Naive thymus-derived CD8-positive, alpha-beta T cell (primary cell): ENCODE measurements at regions not wholly inside any gene's neighbourhood (a gene's known extent, or its start where the extent isn't known, plus 50 kb on each side); places are given as distances from the start of the nearest gene placed in this dataset.

Experiments
- ATAC-seq, 2 donors: fragments of 150-1000 bp; cut with Tn5 transposase in 1 of 2; sonication (Bioruptor Pico), chemical (Tn5 transposase) in 1 of 2; 1 replicate in 1 of 2; 2 replicates in 1 of 2; pipeline ENCODE4 v1.10.0; 2021; ENCODE audit warnings: mild to moderate bottlenecking in 2 of 2, moderate library complexity in 2 of 2
- POLR2A ChIA-PET: fragments of 350-600 bp; sonication (Branson Sonifier 250); formaldehyde crosslinking; loops from one replicate; lab custom pipeline; 2021; ENCODE audit warnings: antibody characterized with exemption; lab: Charles Lee
- DNase-seq, 10 donors: peaks; one replicate each; pipeline versions ENCODE4 v3.0.0 to v3.0.0-alpha.2; 2020 to 2022
- H3K27ac Mint-ChIP-seq, 10 donors: one replicate each; pipeline ENCODE4 v1.8.0; 2020 to 2022; ENCODE audit warnings: mild to moderate bottlenecking in 10 of 10, mixed read lengths in 10 of 10, moderate library complexity in 4 of 10, inconsistent platforms in 1 of 10
- H3K27me3 Mint-ChIP-seq, 5 donors: one replicate each; pipeline ENCODE4 v1.8.0; 2021 to 2022; ENCODE audit warnings: mixed read lengths in 5 of 5
- H3K36me3 Mint-ChIP-seq, 3 donors: one replicate each; pipeline ENCODE4 v1.8.0; 2020 to 2022; ENCODE audit warnings: mixed read lengths in 3 of 3, mild to moderate bottlenecking in 2 of 3, inconsistent platforms in 1 of 3
- H3K4me1 Mint-ChIP-seq, 4 donors: one replicate each; pipeline ENCODE4 v1.8.0; 2021 to 2022; ENCODE audit warnings: mixed read lengths in 4 of 4
- H3K4me3 Mint-ChIP-seq, 10 donors: one replicate each; pipeline ENCODE4 v1.8.0; 2020 to 2022; ENCODE audit warnings: mild to moderate bottlenecking in 10 of 10, mixed read lengths in 10 of 10, moderate library complexity in 6 of 10, inconsistent platforms in 1 of 10
- H3K9me3 Mint-ChIP-seq, 9 donors: one replicate each; pipeline ENCODE4 v1.8.0; 2020 to 2022; ENCODE audit warnings: mixed read lengths in 9 of 9, mild to moderate bottlenecking in 3 of 9, inconsistent platforms in 1 of 9, moderate library complexity in 1 of 9

- Mint-ChIP-seq H3K4me3 (no peak overlapping the region), H3K27me3 (no peaks in the 10 kb centered on the region), H3K4me1 (no peaks in the 10 kb centered on the region), H3K9me3 (peaks cover 0 to 8% (median 0%) of the 10 kb centered on the region in 9 donors), H3K36me3 (no peaks in the 10 kb centered on the region), H3K27ac (no peak overlapping the region)
- ATAC-seq (no peak), DNase-seq (no peak)
- POLR2A ChIA-PET: no interaction called here
Observed at GRCh38 chrX:145677109-145677817, 140.4 kb upstream of the SLITRK2 start.

DNA sequence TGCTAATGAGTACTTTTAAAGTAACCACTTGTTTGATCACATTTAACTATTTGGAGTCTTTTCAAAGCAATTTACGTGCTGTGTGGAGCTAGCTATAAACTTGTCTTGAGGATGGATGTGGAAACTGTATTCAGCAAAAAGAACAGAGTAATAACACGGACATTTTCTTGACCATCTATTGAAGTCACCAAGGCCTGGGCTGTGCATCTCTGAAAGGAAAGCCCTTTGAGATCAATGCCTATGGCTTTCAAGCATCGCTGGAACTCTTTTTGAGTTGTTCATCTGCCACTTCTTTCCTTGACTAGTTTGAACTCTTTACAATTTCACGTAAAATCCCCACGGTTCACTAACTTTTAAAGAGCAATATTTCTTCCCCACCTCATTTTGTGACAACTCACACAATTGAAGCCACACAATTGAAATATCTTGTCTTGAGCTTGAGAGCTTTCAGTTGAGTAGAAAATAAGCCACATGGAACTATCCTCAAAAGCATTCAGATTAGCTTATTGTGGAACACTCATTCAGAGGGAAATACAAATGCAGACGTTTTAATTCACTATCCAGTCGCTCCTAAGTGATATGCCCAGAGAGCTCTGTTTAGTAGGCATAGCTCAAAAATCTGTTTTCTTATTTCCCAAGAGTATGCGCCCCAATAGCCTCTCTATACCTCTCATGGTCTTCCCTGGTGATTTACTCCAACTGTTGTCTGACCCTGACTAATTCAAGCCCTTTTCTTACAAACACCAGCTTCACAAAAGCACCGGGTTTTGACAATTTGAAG lies 134.9 kb upstream of the SLITRK2 start:
- H3K36me3 Mint-ChIP-seq: no peaks in the 10 kb centered on the region
- H3K9me3 Mint-ChIP-seq: peaks cover 0 to 19% (median 0%) of the 10 kb centered on the region in 9 donors
- H3K27ac Mint-ChIP-seq: no peak overlapping the region
- no peaks in the 10 kb centered on the region for H3K27me3 Mint-ChIP-seq
- DNase-seq (no peak), ATAC-seq (no peak)
- POLR2A ChIA-PET: no interaction called here
- H3K4me3 Mint-ChIP-seq: no peak overlapping the region
- H3K4me1 Mint-ChIP-seq: no peaks in the 10 kb centered on the region

- H3K27me3 Mint-ChIP-seq: no peaks in the 10 kb centered on the region
- no peaks in the 10 kb centered on the region for H3K36me3 Mint-ChIP-seq
- POLR2A ChIA-PET: no interaction called here
- no peaks in the 10 kb centered on the region for H3K4me1 Mint-ChIP-seq
- DNase-seq (no peak), ATAC-seq (no peak)
- no peak overlapping the region for H3K4me3 Mint-ChIP-seq
- H3K9me3 Mint-ChIP-seq: peaks cover 0 to 24% (median 3%) of the 10 kb centered on the region in 9 donors
- no peak overlapping the region for H3K27ac Mint-ChIP-seq
Observed at GRCh38 chrX:145687146-145687545, 130.5 kb upstream of the SLITRK2 start.

DNA sequence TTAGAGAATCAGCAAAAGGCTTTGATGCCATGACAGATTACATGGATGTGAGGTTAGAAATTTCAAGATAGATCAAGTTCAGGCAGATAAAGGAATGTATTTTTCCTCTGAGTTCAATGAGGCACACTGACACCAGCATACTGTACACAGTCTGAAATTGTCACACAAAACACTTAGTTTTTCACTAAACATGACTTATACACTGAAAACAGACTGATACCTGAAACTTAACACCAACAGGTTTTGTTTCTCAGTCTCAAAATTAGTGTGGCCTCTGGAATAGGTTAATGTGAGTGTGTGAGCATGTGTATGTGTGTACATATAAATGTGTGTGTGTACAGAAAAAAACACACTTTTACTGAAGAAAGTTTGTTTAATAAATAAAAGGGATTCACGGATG lies 129.9 kb upstream of the SLITRK2 start:
- POLR2A ChIA-PET: no interaction called here
- Mint-ChIP-seq H3K27ac (no peak overlapping the region), H3K36me3 (no peaks in the 10 kb centered on the region), H3K4me3 (no peak overlapping the region), H3K9me3 (peaks cover 0 to 26% (median 3%) of the 10 kb centered on the region in 9 donors), H3K27me3 (no peaks in the 10 kb centered on the region), H3K4me1 (no peaks in the 10 kb centered on the region)
- DNase-seq (no peak), ATAC-seq (no peak)

- H3K36me3 Mint-ChIP-seq: no peaks in the 10 kb centered on the region
- no peak overlapping the region for H3K4me3 Mint-ChIP-seq
- POLR2A ChIA-PET: no interaction called here
- H3K27ac Mint-ChIP-seq: no peak overlapping the region
- ATAC-seq (no peak), DNase-seq (no peak)
- no peaks in the 10 kb centered on the region for H3K4me1 Mint-ChIP-seq
- H3K9me3 Mint-ChIP-seq: peaks cover 0 to 32% (median 3%) of the 10 kb centered on the region in 9 donors
- no peaks in the 10 kb centered on the region for H3K27me3 Mint-ChIP-seq
Observed at GRCh38 chrX:145694048-145694447, 123.6 kb upstream of the SLITRK2 start.

DNA sequence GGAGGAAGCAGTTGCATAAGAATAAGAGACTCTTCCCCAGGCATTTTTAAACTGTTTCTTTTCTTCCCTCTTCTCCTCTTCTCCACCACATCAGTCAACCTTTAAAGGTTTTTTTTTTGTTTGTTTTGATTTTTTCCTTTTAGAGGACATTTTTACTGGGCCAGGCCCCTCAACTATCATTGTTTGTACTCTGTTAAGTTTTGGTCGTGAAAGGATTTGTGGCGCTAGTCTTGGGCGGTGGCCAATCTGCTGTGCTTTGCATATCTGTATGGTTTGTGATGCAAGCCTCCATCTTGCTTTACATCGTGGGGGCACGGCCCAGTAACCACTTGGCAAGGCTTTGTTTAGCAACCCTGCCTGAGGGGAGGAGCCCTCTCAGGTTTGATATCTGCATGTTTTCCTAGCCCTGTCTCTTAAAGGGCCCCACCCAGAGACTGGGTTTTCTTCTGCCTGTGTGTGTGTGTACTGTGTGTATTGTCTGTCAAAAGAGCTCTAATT lies 101.9 kb upstream of the SLITRK2 start:
- Mint-ChIP-seq H3K27ac (no peak overlapping the region), H3K9me3 (peaks cover 0 to 6% (median 0%) of the 10 kb centered on the region in 9 donors), H3K36me3 (no peaks in the 10 kb centered on the region), H3K4me1 (no peaks in the 10 kb centered on the region), H3K27me3 (no peaks in the 10 kb centered on the region), H3K4me3 (no peak overlapping the region)
- POLR2A ChIA-PET: no interaction called here
- ATAC-seq (no peak), DNase-seq (no peak)

DNA sequence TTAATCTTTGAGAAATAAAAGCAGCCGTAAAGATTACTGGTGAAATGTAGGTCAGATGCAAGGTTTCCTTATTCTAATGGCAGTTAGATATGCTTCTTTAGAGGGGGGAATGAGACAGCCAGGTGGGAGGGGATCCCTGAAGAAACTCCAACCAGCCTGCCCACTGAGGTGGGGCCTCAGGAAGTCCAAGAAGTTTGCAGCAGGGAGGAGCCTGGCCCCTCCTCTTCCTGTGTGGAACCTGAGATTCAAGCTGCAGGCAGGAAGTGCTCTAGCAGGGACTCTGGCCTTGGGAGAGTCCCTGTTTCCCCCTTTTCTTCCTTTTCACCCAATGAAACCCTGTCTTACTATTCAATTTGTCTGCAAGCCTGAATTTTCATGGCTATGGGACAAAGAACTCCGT lies 101.4 kb upstream of the SLITRK2 start:
- Mint-ChIP-seq H3K36me3 (no peaks in the 10 kb centered on the region), H3K9me3 (peaks cover 0 to 6% (median 0%) of the 10 kb centered on the region in 9 donors), H3K4me3 (no peak overlapping the region), H3K27ac (no peak overlapping the region), H3K27me3 (no peaks in the 10 kb centered on the region), H3K4me1 (no peaks in the 10 kb centered on the region)
- POLR2A ChIA-PET: no interaction called here
- ATAC-seq: no peak
- no peak for DNase-seq

- H3K9me3 Mint-ChIP-seq: peaks cover 0 to 4% (median 0%) of the 10 kb centered on the region in 9 donors
- no peaks in the 10 kb centered on the region for H3K4me1 Mint-ChIP-seq
- H3K4me3 Mint-ChIP-seq: no peak overlapping the region
- no peak for ATAC-seq
- H3K27ac Mint-ChIP-seq: no peak overlapping the region
- no peaks in the 10 kb centered on the region for H3K27me3 Mint-ChIP-seq
- POLR2A ChIA-PET: no interaction called here
- no peak for DNase-seq
- no peaks in the 10 kb centered on the region for H3K36me3 Mint-ChIP-seq
Observed at GRCh38 chrX:145727476-145727875, 90.2 kb upstream of the SLITRK2 start.

- POLR2A ChIA-PET: no interaction called here
- no peak overlapping the region for H3K27ac Mint-ChIP-seq
- no peaks in the 10 kb centered on the region for H3K36me3 Mint-ChIP-seq
- DNase-seq: no peak
- ATAC-seq: no peak
- no peaks in the 10 kb centered on the region for H3K4me1 Mint-ChIP-seq
- peaks cover 0 to 3% (median 0%) of the 10 kb centered on the region in 9 donors for H3K9me3 Mint-ChIP-seq
- H3K4me3 Mint-ChIP-seq: no peak overlapping the region
- no peaks in the 10 kb centered on the region for H3K27me3 Mint-ChIP-seq
Observed at GRCh38 chrX:145729635-145730034, 88.0 kb upstream of the SLITRK2 start.

- no peaks in the 10 kb centered on the region for H3K4me1 Mint-ChIP-seq
- POLR2A ChIA-PET: no interaction called here
- DNase-seq: no peak
- no peak for ATAC-seq
- H3K36me3 Mint-ChIP-seq: no peaks in the 10 kb centered on the region
- no peaks in the 10 kb centered on the region for H3K27me3 Mint-ChIP-seq
- no peak overlapping the region for H3K4me3 Mint-ChIP-seq
- H3K9me3 Mint-ChIP-seq: peaks cover 0 to 6% (median 0%) of the 10 kb centered on the region in 9 donors
- H3K27ac Mint-ChIP-seq: no peak overlapping the region
Observed at GRCh38 chrX:145735036-145735435, 82.6 kb upstream of the SLITRK2 start.

DNA sequence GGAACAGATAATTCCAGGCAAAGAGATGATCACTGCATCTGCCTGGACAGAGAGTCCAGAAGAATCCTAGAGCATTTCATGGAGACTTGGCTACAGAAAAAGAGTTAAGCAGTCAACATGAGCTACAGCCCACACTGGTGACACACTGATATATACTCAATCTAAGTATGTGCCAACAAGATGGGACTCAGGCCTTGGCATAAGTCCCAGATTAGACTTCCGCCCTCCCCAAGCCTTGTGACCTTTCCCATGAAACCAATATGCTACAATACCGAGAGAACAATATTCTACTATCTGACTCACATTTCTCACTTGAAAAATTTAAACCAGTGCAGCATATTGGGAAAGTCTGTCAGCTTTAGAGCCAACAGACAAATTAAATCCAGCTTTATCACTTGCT lies 65.7 kb upstream of the SLITRK2 start:
- peaks cover 0 to 10% (median 0%) of the 10 kb centered on the region in 9 donors for H3K9me3 Mint-ChIP-seq
- no peaks in the 10 kb centered on the region for H3K36me3 Mint-ChIP-seq
- no peak overlapping the region for H3K4me3 Mint-ChIP-seq
- ATAC-seq (no peak), DNase-seq (no peak)
- no peaks in the 10 kb centered on the region for H3K4me1 Mint-ChIP-seq
- POLR2A ChIA-PET: no interaction called here
- H3K27ac Mint-ChIP-seq: no peak overlapping the region
- no peaks in the 10 kb centered on the region for H3K27me3 Mint-ChIP-seq
